ENCODE measurements at regions not wholly inside any gene's neighbourhood (a gene's known extent, or its start where the extent isn't known, plus 50 kb on each side); places are given as distances from the start of the nearest gene placed in this dataset.
"Not testable (repeated sequence)": the region's sequence is repeated elsewhere in the genome, so short reads cannot be mapped to it uniquely, and the experiment has no call there.

DNA sequence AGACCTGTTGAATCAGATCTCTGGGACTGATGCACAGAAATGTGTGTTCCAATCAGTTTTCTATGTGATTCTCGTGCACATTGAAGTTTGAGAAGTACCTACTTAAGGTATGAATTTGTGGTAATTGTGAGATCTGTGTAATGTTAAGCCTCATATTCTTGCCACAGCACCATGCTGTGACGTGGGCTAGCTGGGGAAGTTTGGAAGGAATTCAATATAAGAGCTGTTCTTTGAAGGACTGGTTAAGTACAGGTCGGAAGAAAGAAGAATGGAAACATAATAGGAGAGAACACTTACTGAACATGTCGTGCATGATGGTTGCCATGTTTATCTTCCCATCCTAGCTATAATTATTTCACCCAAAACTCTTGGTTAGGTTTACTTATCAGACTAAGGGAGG is 79.7 kb upstream of the CXXC4 start:
- no peaks in the 10 kb centered on the region for H3K4me1 ChIP-seq (ENCODE audit: insufficient read depth, low read length, poor library complexity, severe bottlenecking)
- H3F3A ChIP-seq (ENCODE audit: low read depth), result no peaks in the 10 kb centered on the region
- H3K9me3 ChIP-seq (ENCODE audit: insufficient read depth, low read depth, low read length), result no peaks in the 10 kb centered on the region
- H3K9me2 ChIP-seq (replicated peaks; ENCODE audit: low read depth, low read length), result no peaks in the 10 kb centered on the region
- H3K79me2 ChIP-seq (ENCODE audit: insufficient read depth, low read length), result no peaks in the 10 kb centered on the region
- H3K4me3 ChIP-seq (ENCODE audit: low read length, poor library complexity, severe bottlenecking), result no peak overlapping the region
- H4K20me1 ChIP-seq (ENCODE audit: insufficient read depth, low read length, poor library complexity, severe bottlenecking), result no peaks in the 10 kb centered on the region
- H2AFZ ChIP-seq (ENCODE audit: low read length), result no peak overlapping the region
- H3K27me3 ChIP-seq (ENCODE audit: insufficient read depth, low read length, poor library complexity, severe bottlenecking), result no peaks in the 10 kb centered on the region
- H3K9ac ChIP-seq (ENCODE audit: low read depth, low read length, poor library complexity, severe bottlenecking), result no peak overlapping the region
- no peak overlapping the region for H3K4me2 ChIP-seq (ENCODE audit: low read depth, low read length, poor library complexity, severe bottlenecking)
- TF ChIP-seq EZH2phosphoT487 (IDR thresholded peaks at IDR 0.05; ENCODE audit: borderline replicate concordance), result no peak
- TF ChIP-seq, protein P1, sequence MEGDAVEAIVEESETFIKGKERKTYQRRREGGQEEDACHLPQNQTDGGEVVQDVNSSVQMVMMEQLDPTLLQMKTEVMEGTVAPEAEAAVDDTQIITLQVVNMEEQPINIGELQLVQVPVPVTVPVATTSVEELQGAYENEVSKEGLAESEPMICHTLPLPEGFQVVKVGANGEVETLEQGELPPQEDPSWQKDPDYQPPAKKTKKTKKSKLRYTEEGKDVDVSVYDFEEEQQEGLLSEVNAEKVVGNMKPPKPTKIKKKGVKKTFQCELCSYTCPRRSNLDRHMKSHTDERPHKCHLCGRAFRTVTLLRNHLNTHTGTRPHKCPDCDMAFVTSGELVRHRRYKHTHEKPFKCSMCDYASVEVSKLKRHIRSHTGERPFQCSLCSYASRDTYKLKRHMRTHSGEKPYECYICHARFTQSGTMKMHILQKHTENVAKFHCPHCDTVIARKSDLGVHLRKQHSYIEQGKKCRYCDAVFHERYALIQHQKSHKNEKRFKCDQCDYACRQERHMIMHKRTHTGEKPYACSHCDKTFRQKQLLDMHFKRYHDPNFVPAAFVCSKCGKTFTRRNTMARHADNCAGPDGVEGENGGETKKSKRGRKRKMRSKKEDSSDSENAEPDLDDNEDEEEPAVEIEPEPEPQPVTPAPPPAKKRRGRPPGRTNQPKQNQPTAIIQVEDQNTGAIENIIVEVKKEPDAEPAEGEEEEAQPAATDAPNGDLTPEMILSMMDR (conservative IDR thresholded peaks at IDR 0.05; ENCODE audit: low read length), result no peak
- no peaks in the 10 kb centered on the region for H3K36me3 ChIP-seq (ENCODE audit: insufficient read depth, low read length)

DNA sequence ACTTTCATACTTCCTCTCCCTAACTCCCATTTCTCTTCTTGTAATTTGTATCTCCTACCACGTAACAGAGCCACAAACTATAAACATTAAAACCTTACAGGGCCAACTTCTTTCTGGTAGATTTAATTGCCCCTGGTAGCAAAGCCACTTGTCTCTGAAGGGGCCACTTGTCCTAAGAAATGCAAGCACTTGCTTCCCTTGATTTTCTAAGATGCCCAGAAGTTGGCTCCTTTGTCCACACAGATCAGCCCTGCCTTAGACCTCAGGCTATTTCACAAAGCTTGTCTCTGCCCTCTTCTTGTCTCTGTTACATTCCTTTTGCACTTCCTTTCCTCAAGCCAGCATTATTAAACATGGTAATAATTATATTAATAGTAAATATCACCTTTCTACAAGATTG is 80.6 kb upstream of the CXXC4 start:
- Histone ChIP-seq H3K9ac (ENCODE audit: low read depth, low read length, poor library complexity, severe bottlenecking) (no peak overlapping the region), H3K9me2 (replicated peaks; ENCODE audit: low read depth, low read length) (no peaks in the 10 kb centered on the region), H3K36me3 (ENCODE audit: insufficient read depth, low read length) (no peaks in the 10 kb centered on the region), H4K20me1 (ENCODE audit: insufficient read depth, low read length, poor library complexity, severe bottlenecking) (no peaks in the 10 kb centered on the region), H3K79me2 (ENCODE audit: insufficient read depth, low read length) (no peaks in the 10 kb centered on the region), H3K9me3 (ENCODE audit: insufficient read depth, low read depth, low read length) (no peaks in the 10 kb centered on the region), H3K4me1 (ENCODE audit: insufficient read depth, low read length, poor library complexity, severe bottlenecking) (no peaks in the 10 kb centered on the region), H3K4me2 (ENCODE audit: low read depth, low read length, poor library complexity, severe bottlenecking) (no peak overlapping the region), H3F3A (ENCODE audit: low read depth) (no peaks in the 10 kb centered on the region), H3K27me3 (ENCODE audit: insufficient read depth, low read length, poor library complexity, severe bottlenecking) (no peaks in the 10 kb centered on the region), H2AFZ (ENCODE audit: low read length) (no peak overlapping the region), H3K4me3 (ENCODE audit: low read length, poor library complexity, severe bottlenecking) (no peak overlapping the region)
- no peak for TF ChIP-seq EZH2phosphoT487 (IDR thresholded peaks at IDR 0.05; ENCODE audit: borderline replicate concordance)
- TF ChIP-seq, protein P1 (conservative IDR thresholded peaks at IDR 0.05; ENCODE audit: low read length), result no peak

DNA sequence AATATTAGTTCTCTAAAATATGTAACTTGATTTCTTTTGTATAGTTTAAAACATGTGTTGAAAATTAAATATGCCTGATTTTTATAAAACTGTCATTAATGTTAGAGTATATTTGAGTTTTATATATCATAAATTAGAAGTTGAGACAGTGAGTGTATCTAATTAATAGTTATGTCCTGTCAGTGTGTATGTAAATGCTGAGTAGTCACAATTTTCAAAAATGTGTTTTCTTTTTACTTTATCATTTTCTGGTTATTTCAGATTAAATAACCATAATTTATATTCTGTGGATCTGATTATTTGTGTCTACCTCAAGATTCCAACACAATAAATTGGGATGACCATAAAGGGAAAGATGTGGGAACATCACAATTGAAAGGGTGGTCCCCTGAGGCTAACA is 82.7 kb upstream of the CXXC4 start:
- Histone ChIP-seq H3K4me3 (ENCODE audit: low read length, poor library complexity, severe bottlenecking) (no peak overlapping the region), H3K79me2 (ENCODE audit: insufficient read depth, low read length) (no peaks in the 10 kb centered on the region), H3K4me1 (ENCODE audit: insufficient read depth, low read length, poor library complexity, severe bottlenecking) (no peaks in the 10 kb centered on the region), H4K20me1 (ENCODE audit: insufficient read depth, low read length, poor library complexity, severe bottlenecking) (no peaks in the 10 kb centered on the region), H3K9me3 (ENCODE audit: insufficient read depth, low read depth, low read length) (no peaks in the 10 kb centered on the region), H3K36me3 (ENCODE audit: insufficient read depth, low read length) (no peaks in the 10 kb centered on the region), H3K9ac (ENCODE audit: low read depth, low read length, poor library complexity, severe bottlenecking) (no peak overlapping the region), H3F3A (ENCODE audit: low read depth) (no peaks in the 10 kb centered on the region), H3K9me2 (replicated peaks; ENCODE audit: low read depth, low read length) (no peaks in the 10 kb centered on the region), H3K27me3 (ENCODE audit: insufficient read depth, low read length, poor library complexity, severe bottlenecking) (no peaks in the 10 kb centered on the region), H2AFZ (ENCODE audit: low read length) (no peak overlapping the region), H3K4me2 (ENCODE audit: low read depth, low read length, poor library complexity, severe bottlenecking) (no peak overlapping the region)
- TF ChIP-seq EZH2phosphoT487 (IDR thresholded peaks at IDR 0.05; ENCODE audit: borderline replicate concordance), result no peak
- TF ChIP-seq, protein P1 (conservative IDR thresholded peaks at IDR 0.05; ENCODE audit: low read length), result no peak

DNA sequence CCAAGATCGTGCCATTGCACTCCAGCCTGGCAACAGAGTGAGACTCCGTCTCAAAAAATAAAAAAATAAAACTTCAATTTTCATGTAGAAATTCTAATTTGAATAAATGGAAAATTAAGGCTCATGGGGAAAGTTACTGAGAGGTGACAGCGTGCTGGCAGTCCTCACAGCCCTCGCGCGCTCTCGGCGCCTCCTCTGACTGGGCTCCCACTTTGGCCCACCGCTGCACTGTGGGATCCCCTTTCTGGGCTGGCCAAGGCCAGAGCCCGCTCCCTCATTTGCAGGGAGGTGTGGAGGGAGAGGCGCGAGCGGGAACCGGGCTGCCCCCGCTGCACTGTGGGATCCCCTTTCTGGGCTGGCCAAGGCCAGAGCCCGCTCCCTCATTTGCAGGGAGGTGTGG is 86.8 kb upstream of the CXXC4 start:
- H3K9me2 ChIP-seq (replicated peaks; ENCODE audit: low read depth, low read length); H3K9ac ChIP-seq (ENCODE audit: low read depth, low read length, poor library complexity, severe bottlenecking); H3K27me3 ChIP-seq (ENCODE audit: insufficient read depth, low read length, poor library complexity, severe bottlenecking); H2AFZ ChIP-seq (ENCODE audit: low read length); H3K36me3 ChIP-seq (ENCODE audit: insufficient read depth, low read length); H3K4me2 ChIP-seq (ENCODE audit: low read depth, low read length, poor library complexity, severe bottlenecking); H3K4me1 ChIP-seq (ENCODE audit: insufficient read depth, low read length, poor library complexity, severe bottlenecking); H4K20me1 ChIP-seq (ENCODE audit: insufficient read depth, low read length, poor library complexity, severe bottlenecking); H3K9me3 ChIP-seq (ENCODE audit: insufficient read depth, low read depth, low read length); H3K79me2 ChIP-seq (ENCODE audit: insufficient read depth, low read length); H3K4me3 ChIP-seq (ENCODE audit: low read length, poor library complexity, severe bottlenecking); H3F3A ChIP-seq (ENCODE audit: low read depth): not testable (repeated sequence)

DNA sequence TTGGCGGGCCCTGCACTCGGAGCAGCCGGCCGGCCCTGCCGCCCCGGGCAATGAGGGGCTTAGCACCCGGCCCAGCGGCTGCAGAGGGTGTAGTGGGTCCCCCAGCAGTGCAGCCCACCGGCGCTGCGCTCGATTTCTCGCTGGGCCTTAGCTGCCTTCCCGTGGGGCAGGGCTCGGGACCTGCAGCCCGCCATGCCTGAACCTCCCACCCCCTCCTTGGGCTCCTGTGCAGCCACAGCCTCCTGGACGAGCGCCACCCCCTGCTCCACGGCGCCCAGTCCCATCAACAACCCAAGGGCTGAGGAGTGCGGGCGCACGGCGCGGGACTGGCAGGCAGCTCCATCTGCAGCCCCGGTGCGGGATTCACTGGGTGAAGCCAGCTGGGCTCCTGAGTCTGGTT is 87.4 kb upstream of the CXXC4 start:
- H3K4me1 ChIP-seq (ENCODE audit: insufficient read depth, low read length, poor library complexity, severe bottlenecking); H4K20me1 ChIP-seq (ENCODE audit: insufficient read depth, low read length, poor library complexity, severe bottlenecking); H3K4me2 ChIP-seq (ENCODE audit: low read depth, low read length, poor library complexity, severe bottlenecking); H3K4me3 ChIP-seq (ENCODE audit: low read length, poor library complexity, severe bottlenecking); H3K36me3 ChIP-seq (ENCODE audit: insufficient read depth, low read length); H3K9me3 ChIP-seq (ENCODE audit: insufficient read depth, low read depth, low read length); H3F3A ChIP-seq (ENCODE audit: low read depth); H3K79me2 ChIP-seq (ENCODE audit: insufficient read depth, low read length); H3K9me2 ChIP-seq (replicated peaks; ENCODE audit: low read depth, low read length); H3K9ac ChIP-seq (ENCODE audit: low read depth, low read length, poor library complexity, severe bottlenecking); H2AFZ ChIP-seq (ENCODE audit: low read length); H3K27me3 ChIP-seq (ENCODE audit: insufficient read depth, low read length, poor library complexity, severe bottlenecking): not testable (repeated sequence)

Measured in Loucy (cell line).